ENCODE measurements at regions not wholly inside any gene's neighbourhood (a gene's known extent, or its start where the extent isn't known, plus 50 kb on each side); places are given as distances from the start of the nearest gene placed in this dataset.
A peak's percentile ranks its signal among the peaks of the same experiment; 100 is the strongest.

DNA sequence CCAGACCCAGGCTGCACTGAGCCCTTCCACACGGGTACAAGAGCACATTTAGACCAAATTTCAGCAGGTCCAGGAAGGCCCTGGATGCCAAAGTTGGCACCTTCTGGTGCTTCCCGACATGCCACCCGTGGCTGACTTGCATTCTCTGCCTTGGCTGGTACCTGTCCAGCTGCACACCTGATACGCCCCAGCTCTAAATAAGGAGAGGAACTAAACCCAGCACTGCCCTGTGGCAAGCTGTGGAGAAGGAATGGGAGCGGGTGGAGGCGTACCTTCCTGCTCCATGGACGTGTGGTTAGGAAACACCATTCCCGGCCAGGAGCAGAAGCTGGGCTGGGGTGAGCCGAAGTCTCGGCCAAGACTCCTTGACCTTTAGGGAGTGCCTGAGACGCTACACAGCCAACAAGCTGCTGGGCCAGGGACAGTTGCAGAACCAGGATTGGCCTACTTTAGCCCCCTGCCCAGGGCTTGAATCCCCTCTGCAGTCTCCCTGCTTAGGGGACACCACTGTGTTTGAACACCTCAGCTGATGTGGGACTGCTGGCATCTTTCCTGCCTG lies 86.5 kb upstream of the TAF1B start:
- no peak for DNase-seq (ENCODE audit: low spot score)

- peak; percentile 30 for DNase-seq (ENCODE audit: low spot score)
These were observed 85.6 kb upstream of the TAF1B start for GRCh38 chr2:9757501-9758264.

- DNase-seq (ENCODE audit: low spot score) = no peak
These were observed 84.5 kb upstream of the TAF1B start for GRCh38 chr2:9758741-9759140.

DNA sequence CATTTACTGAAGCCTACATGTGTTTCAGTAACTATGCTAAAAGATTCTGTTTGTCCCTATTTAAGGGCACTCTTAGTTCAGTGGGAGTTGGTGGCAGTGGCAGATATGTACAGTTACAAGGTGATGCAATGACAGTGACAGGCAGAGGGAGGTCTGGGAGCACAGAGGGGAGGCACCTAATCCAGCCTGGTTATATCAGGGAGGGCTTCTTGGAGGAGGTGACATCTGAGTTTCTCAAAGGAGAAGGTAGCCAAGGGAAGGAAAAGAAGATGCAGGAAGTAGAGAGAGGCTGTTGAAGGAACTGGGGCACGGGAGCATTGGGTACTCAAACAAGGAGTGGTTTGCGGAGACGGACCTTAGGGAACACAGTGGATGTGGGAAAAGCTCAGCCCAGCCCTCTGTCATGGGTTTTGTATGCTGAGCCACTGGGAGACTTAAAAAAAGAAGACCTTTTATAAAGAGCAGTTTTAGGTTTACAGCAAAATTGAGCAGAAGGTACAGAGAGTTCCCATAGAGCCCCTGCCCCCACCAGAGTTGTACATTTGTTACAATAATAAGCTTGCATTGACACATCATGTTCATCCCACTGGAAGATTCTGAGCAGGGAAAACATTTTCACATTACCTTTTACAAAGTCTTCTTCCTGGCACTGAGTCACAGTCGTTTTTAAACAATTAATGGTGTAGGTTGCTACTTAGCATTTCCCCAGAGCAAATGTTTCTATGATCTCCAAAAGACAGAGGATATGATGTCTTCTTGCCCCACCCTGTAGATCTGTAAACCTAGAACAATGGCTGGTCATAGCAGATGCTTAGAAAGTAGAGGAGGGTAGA lies 83.0 kb upstream of the TAF1B start:
- DNase-seq (ENCODE audit: low spot score) = no peak

DNA sequence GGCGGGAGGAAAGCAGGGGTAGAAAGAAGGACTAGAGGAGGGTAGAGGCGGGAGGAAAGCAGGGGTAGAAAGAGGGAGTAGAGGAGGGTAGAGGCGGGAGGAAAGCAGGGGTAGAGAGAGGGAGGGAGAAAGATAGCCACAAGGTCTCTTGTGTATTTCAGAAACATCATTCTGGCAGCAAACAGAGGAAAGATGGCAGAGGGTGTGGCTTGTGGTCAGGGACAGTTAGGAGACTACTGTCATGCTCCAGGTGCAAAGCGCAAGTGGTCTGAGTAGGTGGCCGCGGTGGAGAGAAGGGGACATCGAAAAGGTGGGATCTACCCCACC lies 82.4 kb upstream of the TAF1B start:
- DNase-seq (ENCODE audit: low spot score) = no peak

GRCh38 chr2:9761577-9761976 lies 81.7 kb upstream of the TAF1B start:
- DNase-seq (ENCODE audit: low spot score) = no peak

- no peak for DNase-seq (ENCODE audit: low spot score)
These were observed 81.1 kb upstream of the TAF1B start for GRCh38 chr2:9762164-9762563.

DNA sequence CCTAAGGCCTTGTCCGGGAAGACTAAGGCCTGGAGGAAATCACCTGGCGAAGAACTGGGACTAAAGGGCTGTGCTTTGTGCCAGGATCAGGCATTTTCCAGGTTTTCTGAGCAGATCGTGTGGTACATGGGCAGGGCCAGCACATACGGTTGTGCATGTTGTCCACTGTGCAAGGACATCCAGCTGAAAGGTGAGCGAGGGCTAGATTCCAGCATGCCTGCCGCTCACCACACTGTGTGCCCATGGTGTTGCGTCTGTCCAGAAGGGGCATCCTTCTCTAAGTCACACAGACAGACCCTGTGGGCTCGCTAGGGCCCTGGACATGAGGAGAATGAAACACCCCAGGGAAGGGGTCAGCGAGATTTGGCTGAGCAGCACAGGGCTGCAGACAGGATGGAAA lies 80.3 kb upstream of the TAF1B start:
- DNase-seq (ENCODE audit: low spot score) = no peak

DNA sequence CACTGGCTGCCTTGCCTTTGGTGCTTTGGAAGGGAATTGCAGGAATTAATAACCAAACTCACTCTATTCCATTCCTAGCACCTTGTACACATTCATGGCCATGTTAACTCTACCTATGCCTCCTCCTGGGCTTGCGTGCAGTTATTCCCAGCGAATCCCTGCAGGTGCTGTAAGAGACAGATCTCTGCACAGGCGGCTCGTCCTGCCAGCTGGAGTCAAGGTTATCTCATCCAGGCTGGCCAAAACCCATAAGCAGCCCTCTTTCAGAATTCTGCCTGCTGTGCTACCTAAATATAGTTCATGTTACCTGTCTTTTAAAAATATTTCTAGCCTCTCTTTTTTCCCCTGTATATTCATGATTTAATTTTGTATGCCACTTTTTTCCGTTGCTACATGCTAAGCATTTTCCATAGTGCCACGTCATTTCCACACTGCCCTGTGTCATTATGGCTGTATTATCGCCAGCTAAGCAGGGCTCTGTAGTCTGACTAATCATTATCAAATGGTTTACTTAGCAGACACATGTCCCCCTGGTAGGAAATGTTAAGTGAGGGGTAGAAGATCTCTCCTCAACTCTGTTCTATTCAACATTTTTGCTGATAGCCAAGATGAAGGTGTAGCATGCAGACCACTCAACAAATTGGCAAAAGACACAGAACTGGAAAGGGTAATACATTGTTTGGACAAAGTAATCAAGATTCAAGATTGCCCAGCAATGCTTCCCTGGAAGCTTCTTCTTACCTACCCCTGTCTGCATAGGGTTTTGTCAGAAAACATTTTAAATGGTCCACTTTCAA lies 79.7 kb upstream of the TAF1B start:
- no peak for DNase-seq (ENCODE audit: low spot score)

DNA sequence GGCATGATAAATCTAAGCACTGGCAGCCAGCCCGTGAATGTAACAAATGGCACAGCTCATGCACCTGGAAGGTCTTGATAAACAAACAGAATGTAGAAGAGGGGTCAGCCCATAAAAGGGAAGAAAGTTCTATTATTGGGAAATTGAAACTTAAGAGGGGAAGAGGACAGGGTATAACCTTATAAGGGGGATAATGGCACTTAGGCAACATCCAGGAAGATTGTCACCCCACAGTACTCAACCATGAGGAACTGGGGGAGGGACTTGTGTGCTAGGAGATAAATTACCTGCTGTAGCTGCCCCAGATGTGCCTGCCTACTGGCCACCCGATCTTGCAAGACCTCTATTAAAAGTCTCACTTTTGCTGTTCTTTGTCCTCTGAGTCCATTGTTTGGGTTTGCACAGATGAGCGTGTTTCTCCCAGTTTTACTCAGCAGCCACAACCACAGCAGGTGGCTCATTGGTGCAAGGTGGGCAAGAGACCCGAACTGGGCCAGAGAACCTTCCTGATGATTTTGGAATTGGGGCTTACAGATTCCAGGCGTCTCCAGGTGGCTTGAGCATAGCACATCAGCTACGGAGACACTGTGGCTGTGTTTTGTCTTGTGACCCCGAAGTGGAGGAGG lies 79.0 kb upstream of the TAF1B start:
- DNase-seq (ENCODE audit: low spot score) = no peak

DNA sequence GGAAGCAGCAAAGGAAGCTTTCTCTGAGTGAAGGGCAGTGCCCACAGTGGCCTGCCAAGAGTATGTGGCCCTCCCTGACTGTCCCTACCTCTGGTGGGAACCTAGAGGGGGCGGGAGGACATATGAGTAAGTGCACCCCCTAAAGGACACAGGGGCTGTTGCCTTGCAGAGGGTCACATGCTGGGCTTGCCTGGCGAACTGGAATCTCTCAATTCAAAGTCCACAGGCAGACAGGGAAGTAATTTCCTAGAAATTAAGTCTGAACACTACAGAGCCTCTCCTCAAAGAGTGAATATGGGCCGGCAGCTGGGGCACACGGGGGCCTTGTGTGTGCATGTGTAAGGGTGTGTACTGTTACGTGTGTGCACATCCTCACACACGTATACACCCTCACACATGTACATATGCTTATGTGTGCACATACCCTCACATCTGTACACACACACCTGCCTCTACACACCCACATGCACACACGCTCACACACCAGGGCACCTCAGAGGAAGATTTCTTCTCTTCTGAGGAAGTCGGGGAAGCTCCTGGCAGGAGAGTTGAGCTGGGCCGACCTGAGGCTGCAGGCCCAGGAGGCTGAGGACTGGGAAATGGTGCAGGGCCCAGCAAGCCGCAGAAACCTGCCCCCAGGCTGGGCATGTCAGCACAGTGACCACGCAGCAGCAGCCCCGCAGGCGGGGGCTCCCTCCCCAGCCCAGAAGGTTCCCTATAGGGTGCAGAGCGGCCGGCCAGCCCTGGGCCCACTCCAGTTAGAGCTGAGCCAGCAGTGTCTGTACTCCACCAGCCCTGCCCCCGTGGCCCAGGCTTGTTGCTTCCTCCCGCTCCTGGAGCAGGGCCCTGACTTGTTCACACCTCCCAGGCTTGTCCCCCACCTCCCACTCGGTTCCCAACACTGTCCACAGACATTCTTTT lies 77.4 kb upstream of the TAF1B start:
- DNase-seq (ENCODE audit: low spot score) = no peak

GRCh38 chr2:9767656-9768281 lies 75.5 kb upstream of the TAF1B start:
- no peak for DNase-seq (ENCODE audit: low spot score)

DNA sequence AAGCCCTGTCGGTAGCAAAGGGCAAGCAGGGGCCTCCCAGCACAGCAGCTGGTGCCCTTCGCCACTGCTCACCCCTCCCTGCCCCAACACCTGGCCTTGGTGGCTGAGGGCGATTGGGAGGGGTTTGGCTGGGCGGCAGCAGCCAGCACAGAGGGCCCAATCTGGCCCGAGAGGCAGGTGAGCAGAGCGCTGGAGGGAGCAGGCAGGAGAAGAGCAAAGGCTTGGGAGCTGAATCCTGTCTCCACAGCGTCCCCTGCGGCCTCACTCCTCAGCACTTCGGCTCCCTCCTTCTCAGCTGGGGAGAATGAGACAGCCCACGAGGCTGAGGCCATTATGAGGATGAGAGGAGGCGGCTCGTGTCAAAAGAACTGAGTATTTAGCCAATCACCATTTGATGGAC lies 74.9 kb upstream of the TAF1B start:
- DNase-seq (ENCODE audit: low spot score) = no peak

DNA sequence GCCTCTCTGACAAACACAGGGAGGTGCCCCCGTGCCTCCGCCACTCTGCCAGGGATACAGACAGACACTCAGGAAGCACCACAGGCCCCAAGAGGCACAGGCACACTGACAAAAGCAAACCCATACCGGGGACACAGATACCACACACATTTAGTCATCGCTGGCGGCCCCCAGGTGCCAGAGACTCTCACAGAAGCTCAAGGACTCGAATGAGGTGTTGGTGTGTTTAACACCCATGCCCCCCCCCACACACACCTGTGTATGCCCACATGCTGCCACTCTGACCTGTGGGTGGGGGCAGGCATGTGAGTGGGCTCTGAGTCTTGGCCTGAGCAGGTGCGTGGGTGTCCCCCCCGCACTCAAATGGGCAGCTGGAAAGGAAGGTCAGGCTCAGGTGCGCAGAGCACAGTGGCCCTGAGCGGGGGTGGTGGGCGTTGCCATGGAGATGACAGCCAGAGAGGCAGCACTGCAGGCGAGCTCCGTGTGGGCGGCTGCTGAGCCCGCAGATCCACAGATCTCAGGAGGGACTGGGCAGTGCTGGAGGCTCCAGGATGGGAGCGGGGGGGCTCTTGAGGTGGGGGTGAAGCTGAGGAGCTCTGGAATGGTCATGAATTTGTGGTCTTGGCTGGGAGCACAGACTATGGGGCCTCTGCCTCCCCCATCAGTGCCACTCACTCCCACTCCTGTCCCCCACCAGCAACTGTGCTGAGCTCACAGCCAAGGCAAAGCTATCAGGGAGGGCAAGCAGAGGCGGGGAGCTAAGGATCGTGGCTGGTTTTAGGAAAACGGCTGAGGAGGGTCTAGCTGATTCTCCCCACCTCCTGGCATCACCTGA lies 73.9 kb upstream of the TAF1B start:
- DNase-seq (ENCODE audit: low spot score) = no peak

DNA sequence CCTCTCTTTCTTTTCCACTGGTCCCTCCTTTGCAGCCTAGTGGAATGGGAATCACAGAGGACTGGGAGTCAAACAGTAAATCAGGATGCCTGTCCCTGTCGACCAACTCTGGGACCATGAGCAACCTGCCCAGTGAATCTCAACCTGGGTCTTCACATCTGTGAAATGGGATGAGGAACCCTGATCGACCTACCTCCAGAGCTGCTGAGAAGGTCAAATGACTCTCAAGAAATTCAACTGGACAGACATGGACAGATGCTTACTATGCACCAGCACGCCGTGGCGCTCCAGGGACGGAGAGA lies 73.3 kb upstream of the TAF1B start:
- DNase-seq (ENCODE audit: low spot score) = no peak

- peak; percentile 72 for DNase-seq (ENCODE audit: low spot score)
These were observed 72.8 kb upstream of the TAF1B start for GRCh38 chr2:9770308-9771100.

DNA sequence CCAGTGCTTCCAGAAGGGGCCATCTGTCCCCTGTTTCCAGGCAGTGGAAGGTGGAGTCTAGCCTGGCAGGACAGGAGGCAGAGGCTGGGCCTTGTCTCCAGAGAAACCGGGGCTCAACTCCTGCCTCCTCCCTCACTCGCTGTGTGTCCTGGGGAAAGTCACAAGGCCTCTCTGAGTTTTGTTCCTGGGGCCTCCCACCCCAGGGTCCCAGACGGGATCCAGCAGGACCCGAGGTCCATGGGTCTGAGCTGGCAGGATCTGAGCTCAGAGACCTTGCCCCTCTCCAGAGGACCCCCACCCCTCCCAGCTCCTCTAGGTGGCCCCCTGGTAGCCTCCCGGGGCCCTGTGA lies 72.2 kb upstream of the TAF1B start:
- no peak for DNase-seq (ENCODE audit: low spot score)

DNA sequence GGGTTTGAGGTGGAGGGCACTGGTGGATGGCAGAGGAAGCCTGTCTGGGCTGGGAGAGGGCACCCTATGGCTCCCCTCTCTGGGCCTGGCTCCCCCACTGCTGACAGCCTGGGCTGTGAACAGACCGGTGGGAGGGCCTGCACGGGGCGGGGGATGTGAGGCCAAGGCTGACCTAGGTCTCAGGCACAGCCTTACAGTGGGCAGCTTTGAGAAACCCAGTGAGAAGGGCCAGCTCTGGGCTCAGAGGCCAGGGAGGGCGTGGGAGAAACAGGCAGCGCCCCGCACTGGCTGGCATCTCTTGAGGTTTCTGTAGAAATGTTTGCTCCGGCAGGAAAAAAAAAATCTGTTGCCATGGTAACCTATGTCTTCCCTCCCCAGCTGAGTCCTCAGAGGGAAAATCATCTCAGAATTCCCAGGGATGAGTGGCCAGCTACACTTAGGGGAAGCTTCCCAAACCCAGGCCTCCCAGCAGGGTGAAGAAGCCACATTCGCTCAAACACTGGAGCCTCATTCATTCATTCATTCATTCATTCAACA lies 71.7 kb upstream of the TAF1B start:
- DNase-seq (ENCODE audit: low spot score) = peak; percentile 35

All from globus pallidus (tissue), 1 donor.